K562 (cell line): ENCODE measurements at regions not wholly inside any gene's neighbourhood (a gene's known extent, or its start where the extent isn't known, plus 50 kb on each side); places are given as distances from the start of the nearest gene placed in this dataset.

Source experiments
- ATAC-seq: fragments of 200-7000 bp; cut with Tn5 transposase; 3 replicates; pipeline ENCODE4 v1.9.1; 2020; ENCODE audit warnings: moderate library complexity
- BruUV-seq: library from RNA; stranded (reverse); fragments of 400-500 nt; replicated peaks from 2 replicates; lab custom pipeline; 2021; lab: Mats Ljungman, UMichigan
- CTCF ChIA-PET: fragments of 300-600 bp; formaldehyde crosslinking; extraction: SDS; loops from one replicate; lab custom pipeline; 2021; ENCODE audit warnings: low intra/inter-chr PET ratio; lab: Yijun Ruan, JAX
- POLR2A ChIA-PET: fragments of 300-600, 350-650 bp; sonication (Branson Sonifier 250); formaldehyde crosslinking; extraction: SDS; loops from one replicate; lab custom pipeline; 2021; ENCODE audit warnings: antibody characterized with exemption, inconsistent platforms; lab: Yijun Ruan, JAX
- DNase-seq, 4 experiments: peaks; one replicate each; pipeline versions ENCODE4 v3.0.0 to v3.0.0-alpha.2; 2011 to 2018; ENCODE audit warnings: low spot score in 3 of 4, mixed read lengths in 3 of 4; ENCODE audit errors: extremely low read depth in 1 of 4
- FAIRE-seq: peaks from 2 replicates; lab custom pipeline; 2011; peaks lifted over from hg19 to GRCh38; lab: Jason Lieb, UNC
- H2AFZ ChIP-seq: 2 replicates; pipeline ENCODE4 v1.6.0; 2011; ENCODE audit warnings: low read depth, low read length, control low read depth, inconsistent platforms
- H3K27ac ChIP-seq: fragments of 200-600 bp; 3 replicates; pipeline ENCODE4 v1.8.0; 2011; ENCODE audit warnings: low read depth, mild to moderate bottlenecking, control low read depth, inconsistent platforms, low read length, moderate library complexity, mixed read lengths; ENCODE audit errors: extremely low read depth
- H3K27me3 ChIP-seq, 2 experiments: fragments of 300-600 bp in 1 of 2; 2 replicates in 1 of 2; 3 replicates in 1 of 2; pipeline versions ENCODE4 v1.6.0 to v1.8.0; 2011; ENCODE audit warnings: inconsistent platforms in 2 of 2, low read length in 2 of 2, mild to moderate bottlenecking in 1 of 2, mixed read lengths in 1 of 2, moderate library complexity in 1 of 2; ENCODE audit not compliant: control insufficient read depth in 2 of 2, insufficient read depth in 2 of 2
- H3K36me3 ChIP-seq: fragments of 300-600 bp; 3 replicates; pipeline ENCODE4 v1.8.0; 2011; ENCODE audit warnings: mild to moderate bottlenecking, low read length, inconsistent platforms; ENCODE audit not compliant: control insufficient read depth, insufficient read depth
- H3K4me1 ChIP-seq, 2 experiments: fragments of 200-600 bp in 1 of 2; replicated peaks in 1 of 2; 2 replicates in 1 of 2; 3 replicates in 1 of 2; pipeline versions ENCODE4 v1.5.1 to v1.8.0; 2011; ENCODE audit warnings: inconsistent platforms in 2 of 2, low read length in 2 of 2, mild to moderate bottlenecking in 1 of 2, mixed read lengths in 1 of 2, moderate library complexity in 1 of 2; ENCODE audit not compliant: control insufficient read depth in 2 of 2, insufficient read depth in 2 of 2
- H3K4me2 ChIP-seq: 2 replicates; pipeline ENCODE4 v1.6.1; 2011; ENCODE audit warnings: low read length, control low read depth, inconsistent platforms, mixed read lengths; ENCODE audit not compliant: insufficient read depth
- H3K4me3 ChIP-seq: fragments of 200-600 bp; sonication (generic), shearing (Covaris generic); 2 replicates; pipeline ENCODE4 v1.5.1; 2016; ENCODE audit warnings: control low read depth, inconsistent platforms
- H3K79me2 ChIP-seq: fragments of 200-600 bp; 3 replicates; pipeline ENCODE4 v1.8.0; 2011; ENCODE audit warnings: low read length, inconsistent platforms; ENCODE audit not compliant: control insufficient read depth, insufficient read depth
- H3K9ac ChIP-seq, 2 experiments: 2 replicates each; pipeline versions ENCODE4 v1.6.0 to v1.6.1; 2011; ENCODE audit warnings: low read depth in 2 of 2, low read length in 2 of 2, control low read depth in 1 of 2, inconsistent platforms in 1 of 2, mild to moderate bottlenecking in 1 of 2, mixed read lengths in 1 of 2; ENCODE audit not compliant: insufficient read depth in 1 of 2
- H3K9me1 ChIP-seq: one replicate; pipeline ENCODE4 v1.6.0; 2011; ENCODE audit warnings: inconsistent platforms, mild to moderate bottlenecking, low read length, moderate library complexity; ENCODE audit not compliant: control insufficient read depth, insufficient read depth
- H3K9me3 ChIP-seq: replicated peaks from 2 replicates; pipeline ENCODE4 v1.5.1; 2011; ENCODE audit warnings: low read depth, low read length, inconsistent platforms; ENCODE audit not compliant: control insufficient read depth, insufficient read depth
- H4K20me1 ChIP-seq: replicated peaks from 2 replicates; pipeline ENCODE4 v1.6.1; 2011; ENCODE audit warnings: low read length, inconsistent platforms, mixed read lengths; ENCODE audit not compliant: control insufficient read depth, insufficient read depth
- ARID1B ChIP-seq: fragments of 450-650 bp; IDR thresholded peaks from 2 replicates; pipeline ENCODE4 v1.6.1; 2016; ENCODE audit warnings: antibody characterized with exemption, mild to moderate bottlenecking, inconsistent platforms
- C11orf30 ChIP-seq: fragments of 450-650 bp; IDR thresholded peaks from 2 replicates; pipeline ENCODE4 v1.6.1; 2016; ENCODE audit warnings: low read depth, mild to moderate bottlenecking
- COPS2 ChIP-seq: fragments of 450-650 bp; conservative IDR thresholded peaks from 2 replicates; pipeline ENCODE4 v1.6.1; 2016; ENCODE audit warnings: mild to moderate bottlenecking, moderate library complexity
- E2F5 ChIP-seq: sonication (generic); formaldehyde crosslinking; IDR thresholded peaks from 2 replicates; pipeline ENCODE4 v1.8.0; 2022; ENCODE audit warnings: mild to moderate bottlenecking, missing genetic modification reagents
- MAFG ChIP-seq: fragments of 450-650 bp; conservative IDR thresholded peaks from 2 replicates; pipeline ENCODE4 v1.6.1; 2016; ENCODE audit warnings: missing genetic modification characterization, missing compliant biosample characterization
- MAFK ChIP-seq: IDR thresholded peaks from 2 replicates; pipeline ENCODE4 v1.6.1; 2011; ENCODE audit warnings: low read length, improper control_type of control experiment
- POLR2A ChIP-seq: fragments of 450-650 bp; conservative IDR thresholded peaks from 2 replicates; pipeline ENCODE4 v1.6.1; 2016
- POLR2AphosphoS2 ChIP-seq: IDR thresholded peaks from 2 replicates; pipeline ENCODE4 v1.6.1; 2012; ENCODE audit warnings: low read length, improper control_type of control experiment
- POU5F1 ChIP-seq: fragments of 150-350 bp; IDR thresholded peaks from 2 replicates; pipeline ENCODE4 v1.6.1; 2014; ENCODE audit warnings: borderline replicate concordance, low read length, low read depth, mild to moderate bottlenecking; ENCODE audit not compliant: partially characterized antibody
- SRSF9 ChIP-seq: fragments of 200-400 bp; formaldehyde crosslinking; IDR thresholded peaks from 2 replicates; pipeline ENCODE4 v1.6.1; 2017; ENCODE audit warnings: low read depth, low read length, borderline replicate concordance
- TEAD4 ChIP-seq, 2 experiments: sonication (generic) in 1 of 2; formaldehyde crosslinking in 1 of 2; IDR thresholded peaks; 2 replicates each; pipeline versions ENCODE4 v1.6.1 to v1.8.0; 2012 to 2022; ENCODE audit warnings: borderline replicate concordance in 1 of 2, inconsistent platforms in 1 of 2, low read length in 1 of 2, mild to moderate bottlenecking in 1 of 2, missing genetic modification reagents in 1 of 2
- THAP7 ChIP-seq: fragments of 250-450 bp; sonication (Bioruptor Pico); IDR thresholded peaks from 2 replicates; pipeline ENCODE4 v1.5.0; 2021
- ZBED1 ChIP-seq: IDR thresholded peaks from 2 replicates; pipeline ENCODE4 v1.6.1; 2014
- ZBTB5 ChIP-seq: fragments of 450-650 bp; IDR thresholded peaks from 2 replicates; pipeline ENCODE4 v1.6.1; 2017; ENCODE audit warnings: antibody characterized with exemption
- ZNF316 ChIP-seq: fragments of 450-650 bp; IDR thresholded peaks from 2 replicates; pipeline ENCODE4 v1.6.1; 2016
- ZNF444 ChIP-seq: fragments of 250-450 bp; sonication (Bioruptor Pico); IDR thresholded peaks from 2 replicates; pipeline ENCODE4 v1.4.0; 2020; ENCODE audit warnings: mild to moderate bottlenecking, moderate library complexity
- whole genome bisulfite sequencing: fragments of 100-300 bp; shearing (Covaris generic); methylation state at CpG from one replicate; pipeline ENCODE4 v1.1.6; 2016; ENCODE audit warnings: low coverage, mixed read lengths; ENCODE audit not compliant: insufficient coverage; ENCODE audit errors: missing lambda C conversion rate; 5-methylcytosine and 5-hydroxymethylcytosine counted together
- in situ Hi-C: fragments of 300-500 bp; cut with MboI; formaldehyde crosslinking; loops from 4 replicates; pipeline ENCODE4 v1.15.0; 2018; ENCODE audit warnings: inconsistent platforms, mixed read lengths
- intact Hi-C: fragments of 100-400 bp; cut with micrococcal nuclease; formaldehyde crosslinking; loops from 2 replicates; pipeline ENCODE4 v1.14.2; 2022
- TF ChIP-seq, protein P1 (sequence below): sonication (generic); formaldehyde crosslinking; IDR thresholded peaks from 2 replicates; pipeline ENCODE4 v1.8.0; 2022; ENCODE audit warnings: missing genetic modification reagents, mild to moderate bottlenecking, borderline replicate concordance

GRCh38 chr5:38695021-38695958 lies 138.8 kb upstream of the LIFR start:
- H2AFZ ChIP-seq: 0 out of 2 replicates have a peak overlapping the region, but pooled peaks have one; percentile 36
- DNase-seq (no peak), ATAC-seq (no peak), FAIRE-seq (no peak)
- no peak overlapping the region for H3K4me3 ChIP-seq
- no peaks in the 10 kb centered on the region for H3K36me3 ChIP-seq
- in situ Hi-C loops (no loop called here), intact Hi-C loops (no loop called here)
- no peaks in the 10 kb centered on the region; a peak in 1 of 5 replicates for H3K4me1 ChIP-seq
- WGBS: 5% methylated on average over 9 of the region's 9 CpGs
- peaks cover 0 to 4% of the 10 kb centered on the region in 2 experiments; a peak in 3 of 5 replicates for H3K27me3 ChIP-seq
- no peaks in the 10 kb centered on the region for H3K9me1 ChIP-seq
- no peaks in the 10 kb centered on the region for H3K79me2 ChIP-seq
- no peak overlapping the region for H3K4me2 ChIP-seq
- ChIA-PET CTCF (interaction anchor here (0.7 kb wide), 1 partner anchor 375 kb away, joined by 3 read pairs; no protein-coding TSS in a partner anchor), POLR2A (no interaction called here)
- no peak overlapping the region for H3K9ac ChIP-seq
- BruUV-seq: no TSS peak
- H3K27ac ChIP-seq: no peak overlapping the region
- H3K9me3 ChIP-seq: no peaks in the 10 kb centered on the region
- H4K20me1 ChIP-seq: no peaks in the 10 kb centered on the region
- TF ChIP-seq POLR2A: no peak
- TF ChIP-seq COPS2: no peak
- TF ChIP-seq ARID1B: no peak
- TF ChIP-seq SRSF9: no peak
- no peak for TF ChIP-seq ZBED1
- no peak for TF ChIP-seq ZNF444 (CRISPR knock-in tag)
- no peak for TF ChIP-seq POU5F1
- TF ChIP-seq ZNF316: peak; percentile 85
- peak; percentile 80 for TF ChIP-seq C11orf30
- TF ChIP-seq MAFG (tag): peak; percentile 82
- no peak for TF ChIP-seq POLR2AphosphoS2
- TF ChIP-seq E2F5 (CRISPR knock-in tag): no peak
- TF ChIP-seq THAP7 (CRISPR knock-in tag): no peak
- peak; percentile 85 for TF ChIP-seq MAFK
- TF ChIP-seq ZBTB5: no peak
- no peak for TF ChIP-seq TEAD4 (IDR thresholded peaks at IDR 0.05; ENCODE audit: low read length)
- no peak for TF ChIP-seq TEAD4 (CRISPR knock-in tag; IDR thresholded peaks at IDR 0.05; ENCODE audit: borderline replicate concordance)
- TF ChIP-seq, protein P1, sequence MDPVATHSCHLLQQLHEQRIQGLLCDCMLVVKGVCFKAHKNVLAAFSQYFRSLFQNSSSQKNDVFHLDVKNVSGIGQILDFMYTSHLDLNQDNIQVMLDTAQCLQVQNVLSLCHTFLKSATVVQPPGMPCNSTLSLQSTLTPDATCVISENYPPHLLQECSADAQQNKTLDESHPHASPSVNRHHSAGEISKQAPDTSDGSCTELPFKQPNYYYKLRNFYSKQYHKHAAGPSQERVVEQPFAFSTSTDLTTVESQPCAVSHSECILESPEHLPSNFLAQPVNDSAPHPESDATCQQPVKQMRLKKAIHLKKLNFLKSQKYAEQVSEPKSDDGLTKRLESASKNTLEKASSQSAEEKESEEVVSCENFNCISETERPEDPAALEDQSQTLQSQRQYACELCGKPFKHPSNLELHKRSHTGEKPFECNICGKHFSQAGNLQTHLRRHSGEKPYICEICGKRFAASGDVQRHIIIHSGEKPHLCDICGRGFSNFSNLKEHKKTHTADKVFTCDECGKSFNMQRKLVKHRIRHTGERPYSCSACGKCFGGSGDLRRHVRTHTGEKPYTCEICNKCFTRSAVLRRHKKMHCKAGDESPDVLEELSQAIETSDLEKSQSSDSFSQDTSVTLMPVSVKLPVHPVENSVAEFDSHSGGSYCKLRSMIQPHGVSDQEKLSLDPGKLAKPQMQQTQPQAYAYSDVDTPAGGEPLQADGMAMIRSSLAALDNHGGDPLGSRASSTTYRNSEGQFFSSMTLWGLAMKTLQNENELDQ: no peak
